ENCODE measurements at regions not wholly inside any gene's neighbourhood (a gene's known extent, or its start where the extent isn't known, plus 50 kb on each side); places are given as distances from the start of the nearest gene placed in this dataset.

- TF ChIP-seq POLR2AphosphoS5 (IDR thresholded peaks at IDR 0.05; ENCODE audit: low read depth, low read length), result no peak
- TF ChIP-seq POU2F2 (IDR thresholded peaks at IDR 0.05; ENCODE audit: low read depth, low read length), result no peak
- no peak for TF ChIP-seq POLR2A (IDR thresholded peaks at IDR 0.05; ENCODE audit: low read depth, low read length)
- no peak for TF ChIP-seq TAF1 (IDR thresholded peaks at IDR 0.05; ENCODE audit: low read depth, low read length)
- no peak for TF ChIP-seq SPI1 (IDR thresholded peaks at IDR 0.05; ENCODE audit: low read depth, low read length)
- no peak for TF ChIP-seq PAX5 (IDR thresholded peaks at IDR 0.05; ENCODE audit: insufficient read depth, low read length, severe bottlenecking)
Measured at GRCh38 chr1:62997884-62998283, 214.0 kb downstream of the ATG4C start.

Data from GM12891 (cell line).